Tibial nerve (tissue), 4 donors: ENCODE measurements at regions not wholly inside any gene's neighbourhood (a gene's known extent, or its start where the extent isn't known, plus 50 kb on each side); places are given as distances from the start of the nearest gene placed in this dataset.

Experiments used
- EP300 ChIP-seq, 2 donors: sonication (generic); formaldehyde crosslinking; IDR thresholded peaks; one replicate each; pipeline ENCODE4 v1.6.1; 2017; ENCODE audit warnings: antibody characterized with exemption in 2 of 2, mild to moderate bottlenecking in 1 of 2
- POLR2A ChIP-seq, 2 donors: fragments of 450-650 bp; IDR thresholded peaks; one replicate each; pipeline ENCODE4 v1.6.1; 2017; ENCODE audit warnings: antibody characterized with exemption in 2 of 2, mild to moderate bottlenecking in 2 of 2, moderate library complexity in 2 of 2
- TF ChIP-seq, protein P1 (sequence below), 5 experiments: fragments of 200-600 bp in 3 of 5; fragments of 450-650 bp in 2 of 5; sonication (generic) in 3 of 5; IDR thresholded peaks; one replicate each; pipeline ENCODE4 v1.5.1; 2016 to 2019; ENCODE audit warnings: antibody characterized with exemption in 5 of 5, mild to moderate bottlenecking in 3 of 5, moderate library complexity in 2 of 5

- TF ChIP-seq, protein P1, sequence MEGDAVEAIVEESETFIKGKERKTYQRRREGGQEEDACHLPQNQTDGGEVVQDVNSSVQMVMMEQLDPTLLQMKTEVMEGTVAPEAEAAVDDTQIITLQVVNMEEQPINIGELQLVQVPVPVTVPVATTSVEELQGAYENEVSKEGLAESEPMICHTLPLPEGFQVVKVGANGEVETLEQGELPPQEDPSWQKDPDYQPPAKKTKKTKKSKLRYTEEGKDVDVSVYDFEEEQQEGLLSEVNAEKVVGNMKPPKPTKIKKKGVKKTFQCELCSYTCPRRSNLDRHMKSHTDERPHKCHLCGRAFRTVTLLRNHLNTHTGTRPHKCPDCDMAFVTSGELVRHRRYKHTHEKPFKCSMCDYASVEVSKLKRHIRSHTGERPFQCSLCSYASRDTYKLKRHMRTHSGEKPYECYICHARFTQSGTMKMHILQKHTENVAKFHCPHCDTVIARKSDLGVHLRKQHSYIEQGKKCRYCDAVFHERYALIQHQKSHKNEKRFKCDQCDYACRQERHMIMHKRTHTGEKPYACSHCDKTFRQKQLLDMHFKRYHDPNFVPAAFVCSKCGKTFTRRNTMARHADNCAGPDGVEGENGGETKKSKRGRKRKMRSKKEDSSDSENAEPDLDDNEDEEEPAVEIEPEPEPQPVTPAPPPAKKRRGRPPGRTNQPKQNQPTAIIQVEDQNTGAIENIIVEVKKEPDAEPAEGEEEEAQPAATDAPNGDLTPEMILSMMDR (IDR thresholded peaks at IDR 0.05), result no peak
- TF ChIP-seq POLR2A (IDR thresholded peaks at IDR 0.05), result no peak
- TF ChIP-seq EP300 (IDR thresholded peaks at IDR 0.05), result no peak
Measured at GRCh38 chr1:238254935-238255334, 364.2 kb upstream of the ZP4 start.
